MM.1S (cell line): ENCODE measurements at regions not wholly inside any gene's neighbourhood (a gene's known extent, or its start where the extent isn't known, plus 50 kb on each side); places are given as distances from the start of the nearest gene placed in this dataset.

ENCODE experiments used
- DNase-seq: peaks from one replicate; pipeline ENCODE4 v3.0.0-alpha.2; 2015
- H2AFZ ChIP-seq: fragments of 300-600 bp; sonication (generic); 2 replicates; pipeline ENCODE4 v1.6.0; 2016; ENCODE audit warnings: antibody characterized with exemption, low read length
- H3F3A ChIP-seq: fragments of 300-600 bp; sonication (generic); 2 replicates; pipeline ENCODE4 v1.6.1; 2016; ENCODE audit warnings: mild to moderate bottlenecking, antibody characterized with exemption, low read length, moderate library complexity, mixed read lengths; ENCODE audit not compliant: insufficient read depth
- H3K27ac ChIP-seq: fragments of 300-600 bp; sonication (generic); 2 replicates; pipeline ENCODE4 v1.5.1; 2016; ENCODE audit warnings: mild to moderate bottlenecking, low read length
- H3K27me3 ChIP-seq: fragments of 300-600 bp; sonication (generic); replicated peaks from 2 replicates; pipeline ENCODE4 v1.6.0; 2016; ENCODE audit warnings: low read length; ENCODE audit not compliant: insufficient read depth
- H3K36me3 ChIP-seq: fragments of 300-600 bp; sonication (generic); replicated peaks from 2 replicates; pipeline ENCODE4 v1.6.1; 2016; ENCODE audit warnings: mild to moderate bottlenecking, low read length, mixed read lengths; ENCODE audit not compliant: insufficient read depth
- H3K4me1 ChIP-seq: fragments of 300-600 bp; sonication (generic); 2 replicates; pipeline ENCODE4 v1.6.1; 2016; ENCODE audit warnings: low read length, mixed read lengths
- H3K4me2 ChIP-seq: fragments of 300-600 bp; sonication (generic); 2 replicates; pipeline ENCODE4 v1.6.0; 2016; ENCODE audit warnings: low read depth, low read length
- H3K4me3 ChIP-seq: fragments of 300-600 bp; sonication (generic); 2 replicates; pipeline ENCODE4 v1.5.1; 2016; ENCODE audit warnings: low read length, mixed read lengths
- H3K79me2 ChIP-seq: fragments of 300-600 bp; sonication (generic); 2 replicates; pipeline ENCODE4 v1.6.1; 2016; ENCODE audit warnings: mixed run types, low read length, mixed read lengths
- H3K9ac ChIP-seq: fragments of 300-600 bp; sonication (generic); 2 replicates; pipeline ENCODE4 v1.6.1; 2016; ENCODE audit warnings: low read length, mixed read lengths
- H3K9me2 ChIP-seq: fragments of 300-600 bp; sonication (generic); replicated peaks from 2 replicates; pipeline ENCODE4 v1.6.1; 2016; ENCODE audit warnings: mild to moderate bottlenecking, low read length, mixed read lengths; ENCODE audit not compliant: insufficient read depth
- H3K9me3 ChIP-seq: fragments of 300-600 bp; sonication (generic); replicated peaks from 2 replicates; pipeline ENCODE4 v1.6.1; 2016; ENCODE audit warnings: mild to moderate bottlenecking, low read length, mixed read lengths; ENCODE audit not compliant: insufficient read depth
- H4K20me1 ChIP-seq: fragments of 300-600 bp; sonication (generic); 2 replicates; pipeline ENCODE4 v1.6.1; 2016; ENCODE audit warnings: mild to moderate bottlenecking, low read length, moderate library complexity, mixed read lengths; ENCODE audit not compliant: insufficient read depth
- EZH2 ChIP-seq: fragments of 300-600 bp; sonication (generic); optimal IDR thresholded peaks from 2 replicates; pipeline ENCODE3; 2017; ENCODE audit warnings: low read depth, mild to moderate bottlenecking, antibody characterized with exemption, low read length, mixed read lengths
- EZH2phosphoT487 ChIP-seq: fragments of 300-600 bp; sonication (generic); IDR thresholded peaks from 2 replicates; pipeline ENCODE4 v1.6.1; 2018; ENCODE audit warnings: antibody characterized with exemption, low read length
- TF ChIP-seq, protein P1 (sequence below): fragments of 300-600 bp; sonication (generic); IDR thresholded peaks from 2 replicates; pipeline ENCODE4 v1.5.1; 2016; ENCODE audit warnings: antibody characterized with exemption, low read length, mixed read lengths

GRCh38 chr3:110157221-110157620 is 819.9 kb upstream of the DPPA4 start:
- H3K4me1 ChIP-seq: no peaks in the 10 kb centered on the region
- no peaks in the 10 kb centered on the region for H3K9me3 ChIP-seq
- H3K36me3 ChIP-seq: no peaks in the 10 kb centered on the region
- H2AFZ ChIP-seq: no peak overlapping the region
- no peak overlapping the region for H3K27ac ChIP-seq
- no peak overlapping the region for H3K9ac ChIP-seq
- no peak for DNase-seq
- no peaks in the 10 kb centered on the region for H3K9me2 ChIP-seq
- H3K27me3 ChIP-seq: no peaks in the 10 kb centered on the region
- no peaks in the 10 kb centered on the region for H3K79me2 ChIP-seq
- no peak overlapping the region for H3K4me3 ChIP-seq
- H4K20me1 ChIP-seq: no peaks in the 10 kb centered on the region
- no peaks in the 10 kb centered on the region for H3F3A ChIP-seq
- TF ChIP-seq, protein P1, sequence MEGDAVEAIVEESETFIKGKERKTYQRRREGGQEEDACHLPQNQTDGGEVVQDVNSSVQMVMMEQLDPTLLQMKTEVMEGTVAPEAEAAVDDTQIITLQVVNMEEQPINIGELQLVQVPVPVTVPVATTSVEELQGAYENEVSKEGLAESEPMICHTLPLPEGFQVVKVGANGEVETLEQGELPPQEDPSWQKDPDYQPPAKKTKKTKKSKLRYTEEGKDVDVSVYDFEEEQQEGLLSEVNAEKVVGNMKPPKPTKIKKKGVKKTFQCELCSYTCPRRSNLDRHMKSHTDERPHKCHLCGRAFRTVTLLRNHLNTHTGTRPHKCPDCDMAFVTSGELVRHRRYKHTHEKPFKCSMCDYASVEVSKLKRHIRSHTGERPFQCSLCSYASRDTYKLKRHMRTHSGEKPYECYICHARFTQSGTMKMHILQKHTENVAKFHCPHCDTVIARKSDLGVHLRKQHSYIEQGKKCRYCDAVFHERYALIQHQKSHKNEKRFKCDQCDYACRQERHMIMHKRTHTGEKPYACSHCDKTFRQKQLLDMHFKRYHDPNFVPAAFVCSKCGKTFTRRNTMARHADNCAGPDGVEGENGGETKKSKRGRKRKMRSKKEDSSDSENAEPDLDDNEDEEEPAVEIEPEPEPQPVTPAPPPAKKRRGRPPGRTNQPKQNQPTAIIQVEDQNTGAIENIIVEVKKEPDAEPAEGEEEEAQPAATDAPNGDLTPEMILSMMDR: no peak
- TF ChIP-seq EZH2 (no peak), EZH2phosphoT487 (no peak)
- H3K4me2 ChIP-seq: no peak overlapping the region

GRCh38 chr3:110164632-110165369 is 827.5 kb upstream of the DPPA4 start:
- TF ChIP-seq, protein P1: no peak
- TF ChIP-seq EZH2 (no peak), EZH2phosphoT487 (no peak)
- H3K9me2 ChIP-seq: no peaks in the 10 kb centered on the region
- no peaks in the 10 kb centered on the region for H3K27me3 ChIP-seq
- no peak overlapping the region for H3K9ac ChIP-seq
- H4K20me1 ChIP-seq: no peaks in the 10 kb centered on the region
- H3K4me1 ChIP-seq: no peaks in the 10 kb centered on the region
- no peak for DNase-seq
- no peak overlapping the region for H3K4me2 ChIP-seq
- H3K9me3 ChIP-seq: no peaks in the 10 kb centered on the region
- H2AFZ ChIP-seq: no peak overlapping the region
- H3K36me3 ChIP-seq: no peaks in the 10 kb centered on the region
- H3K4me3 ChIP-seq: no peak overlapping the region
- H3K27ac ChIP-seq: no peak overlapping the region
- H3K79me2 ChIP-seq: no peaks in the 10 kb centered on the region
- no peaks in the 10 kb centered on the region for H3F3A ChIP-seq

DNA sequence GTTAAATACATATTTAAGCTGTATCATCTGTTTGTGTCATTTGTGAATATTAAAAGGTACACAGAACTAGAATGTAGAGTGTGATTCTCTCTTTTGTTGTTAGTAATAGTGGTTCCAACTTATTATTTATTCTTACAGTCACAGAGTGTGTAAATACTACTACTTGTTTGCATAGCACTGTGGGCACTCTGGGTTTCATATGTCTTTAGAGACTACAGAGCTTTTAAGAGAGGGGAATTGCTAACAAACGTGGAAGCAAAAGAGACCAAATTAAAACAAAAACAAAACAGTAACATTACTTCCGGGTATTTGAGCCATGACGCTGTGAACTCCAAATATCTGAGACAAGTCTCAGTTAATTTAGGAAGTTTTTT is 828.0 kb upstream of the DPPA4 start:
- no peaks in the 10 kb centered on the region for H3K79me2 ChIP-seq
- H3K27me3 ChIP-seq: no peaks in the 10 kb centered on the region
- no peaks in the 10 kb centered on the region for H3K4me1 ChIP-seq
- no peaks in the 10 kb centered on the region for H3K9me3 ChIP-seq
- H2AFZ ChIP-seq: no peak overlapping the region
- no peak overlapping the region for H3K4me3 ChIP-seq
- no peak overlapping the region for H3K27ac ChIP-seq
- DNase-seq: no peak
- H3F3A ChIP-seq: no peaks in the 10 kb centered on the region
- H3K4me2 ChIP-seq: no peak overlapping the region
- H3K36me3 ChIP-seq: no peaks in the 10 kb centered on the region
- no peak for TF ChIP-seq EZH2
- TF ChIP-seq, protein P1: no peak
- no peak for TF ChIP-seq EZH2phosphoT487
- no peak overlapping the region for H3K9ac ChIP-seq
- no peaks in the 10 kb centered on the region for H4K20me1 ChIP-seq
- no peaks in the 10 kb centered on the region for H3K9me2 ChIP-seq
